ENCODE measurements at regions not wholly inside any gene's neighbourhood (a gene's known extent, or its start where the extent isn't known, plus 50 kb on each side); places are given as distances from the start of the nearest gene placed in this dataset.
"Not testable (repeated sequence)": the region's sequence is repeated elsewhere in the genome, so short reads cannot be mapped to it uniquely, and the experiment has no call there.

DNA sequence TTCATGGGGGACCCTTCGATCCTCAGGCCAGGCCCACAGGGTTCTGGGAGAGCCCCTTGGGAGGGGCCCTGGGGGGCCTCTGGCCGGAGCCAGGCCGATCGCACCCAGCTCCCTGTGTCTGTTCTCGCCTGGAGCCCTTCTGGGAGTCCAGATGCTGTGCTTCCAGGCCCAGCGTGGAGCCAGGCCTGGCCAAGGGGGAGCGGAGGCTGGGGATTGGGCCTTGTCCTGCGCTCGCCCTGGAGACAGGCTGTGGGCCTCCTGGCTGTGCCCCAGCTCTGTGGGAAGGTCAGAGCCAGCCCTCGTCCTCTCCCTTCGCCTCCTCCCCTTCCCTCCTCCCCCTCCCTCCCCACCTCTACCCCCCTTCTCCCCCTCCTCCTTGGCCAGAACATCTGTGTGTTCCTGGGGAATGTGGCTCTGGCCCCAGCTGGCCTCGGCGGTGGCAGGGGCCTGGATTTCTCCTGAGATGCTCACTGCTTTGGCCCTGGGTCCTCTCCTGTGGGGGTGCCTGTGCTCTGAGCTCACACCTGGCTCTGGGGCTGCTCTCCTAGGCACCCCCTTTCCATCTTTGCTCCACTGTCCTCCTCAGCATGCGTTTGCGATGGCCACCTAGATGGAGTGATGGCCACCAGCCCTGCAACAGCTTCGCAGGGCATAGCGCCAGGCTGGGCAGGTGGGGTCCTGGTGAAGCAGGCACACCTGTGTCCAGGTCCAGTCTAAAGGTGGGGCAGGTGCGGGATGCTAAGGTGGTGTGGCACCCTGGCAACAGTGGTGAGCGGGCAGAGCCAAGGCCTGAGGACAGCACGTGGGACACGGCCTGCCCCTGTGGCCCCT is 90.6 kb upstream of the CIBAR2 start:
- peak; percentile 98 for DNase-seq (ENCODE audit: low read depth)

DNA sequence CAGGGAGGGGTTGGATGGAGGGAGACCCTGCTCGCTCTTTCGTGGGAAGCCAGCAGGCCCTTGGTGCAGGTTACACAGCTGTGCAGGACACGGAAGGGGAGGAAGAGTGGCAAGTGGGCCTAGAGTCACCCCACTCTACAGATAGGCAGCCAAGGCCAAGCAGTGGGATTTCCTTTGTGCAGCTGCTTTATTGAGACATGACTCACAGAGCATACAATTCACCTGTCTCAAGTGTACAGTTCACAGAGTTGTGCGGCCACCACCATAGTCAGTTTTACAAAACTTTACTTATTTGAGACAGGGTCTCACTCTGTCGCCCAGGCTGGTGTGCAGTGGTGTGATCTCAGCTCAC is 91.2 kb upstream of the CIBAR2 start:
- no peak for DNase-seq (ENCODE audit: low read depth)

DNA sequence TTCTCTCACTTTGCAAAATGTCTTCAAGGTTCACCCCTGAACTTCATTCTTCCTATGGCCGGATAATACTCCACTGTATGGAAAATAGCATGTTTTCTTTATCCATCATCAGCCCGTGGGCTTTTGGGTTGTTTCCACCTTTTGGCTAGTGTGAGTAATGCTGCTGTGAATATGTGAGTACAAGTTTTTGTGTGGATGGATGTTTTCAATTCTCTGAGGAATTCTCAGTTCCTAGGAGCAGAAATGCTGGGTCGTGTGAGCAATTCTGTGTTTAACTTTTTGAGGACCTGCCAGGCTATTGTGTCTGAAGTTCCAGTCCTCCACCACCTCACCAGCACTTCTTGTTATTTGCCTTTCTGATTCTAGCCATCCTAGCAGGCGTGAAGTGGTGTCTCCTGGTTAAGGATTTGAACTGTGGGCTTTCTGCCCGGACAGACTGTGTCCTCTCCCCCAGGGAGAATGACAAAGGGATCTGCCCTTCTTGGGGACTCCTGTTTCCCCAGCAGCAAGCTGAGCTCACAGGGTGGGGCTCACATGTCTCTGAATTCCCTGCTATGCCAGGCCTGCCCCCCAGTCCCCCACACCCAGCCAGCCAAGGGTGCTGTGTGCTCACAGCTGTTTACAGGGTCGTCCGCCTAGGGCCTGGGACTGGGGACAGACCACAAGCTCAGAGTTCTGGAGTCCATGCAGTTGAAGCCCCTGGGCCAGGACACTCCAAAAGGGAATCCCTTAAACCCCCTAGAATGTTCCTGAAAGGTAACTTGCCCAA is 92.2 kb upstream of the CIBAR2 start:
- peak; percentile 91 for DNase-seq (ENCODE audit: low read depth)

DNA sequence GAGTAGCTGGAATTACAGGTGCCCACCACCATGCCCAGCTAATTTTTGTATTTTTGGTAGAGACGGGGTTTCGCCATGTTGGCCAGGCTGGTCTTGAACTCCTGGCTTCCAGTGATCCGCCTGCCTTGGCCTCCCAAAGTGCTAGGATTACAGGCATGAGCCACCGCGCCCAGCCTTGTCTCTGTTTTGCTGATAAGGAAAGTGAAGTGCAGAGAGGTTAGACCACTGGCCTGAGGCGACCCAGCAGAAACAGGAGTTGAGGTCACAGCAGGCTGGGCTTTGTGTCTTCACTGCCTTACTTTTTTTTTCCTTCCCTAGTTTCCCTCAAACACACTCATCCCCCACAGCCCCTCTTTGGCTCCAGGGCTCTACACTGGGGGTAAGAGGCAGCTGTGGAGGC is 93.0 kb upstream of the CIBAR2 start:
- DNase-seq (ENCODE audit: low read depth) = not testable (repeated sequence)

DNA sequence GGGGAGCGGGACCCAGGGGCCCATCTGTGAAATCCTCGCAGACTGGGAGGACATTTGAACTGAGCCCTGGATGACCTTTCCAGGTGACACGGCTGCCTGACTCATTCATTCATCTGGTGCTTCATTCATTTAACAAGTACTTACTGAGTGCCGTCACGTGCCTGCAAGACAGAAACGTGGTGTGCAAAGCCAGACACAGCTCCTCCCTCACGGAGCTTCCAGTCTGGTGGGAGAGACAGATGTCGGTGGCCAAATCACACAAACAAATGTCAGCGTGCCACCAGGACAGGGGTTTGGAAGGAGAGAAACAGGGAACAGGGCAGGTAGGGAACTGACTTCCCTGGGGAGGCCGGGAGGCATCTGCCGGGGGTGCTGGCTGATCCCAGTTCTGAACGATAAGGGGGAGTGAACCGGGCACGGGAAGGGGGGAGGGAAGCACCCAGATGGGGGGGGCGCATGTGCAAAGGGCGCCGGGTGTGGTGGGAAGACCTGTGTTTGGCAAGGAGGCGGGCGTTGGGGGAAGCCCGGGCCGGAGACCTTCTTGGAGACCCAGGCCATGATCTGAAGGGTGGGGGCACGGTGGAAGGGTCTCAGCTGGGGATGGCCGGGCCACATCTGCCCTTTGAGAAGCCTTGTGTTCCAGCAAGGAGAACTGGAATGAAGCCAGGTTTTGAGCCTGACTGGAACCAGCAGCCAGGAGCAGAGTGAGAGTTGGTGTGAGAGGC is 93.6 kb upstream of the CIBAR2 start:
- no peak for DNase-seq (ENCODE audit: low read depth)

DNA sequence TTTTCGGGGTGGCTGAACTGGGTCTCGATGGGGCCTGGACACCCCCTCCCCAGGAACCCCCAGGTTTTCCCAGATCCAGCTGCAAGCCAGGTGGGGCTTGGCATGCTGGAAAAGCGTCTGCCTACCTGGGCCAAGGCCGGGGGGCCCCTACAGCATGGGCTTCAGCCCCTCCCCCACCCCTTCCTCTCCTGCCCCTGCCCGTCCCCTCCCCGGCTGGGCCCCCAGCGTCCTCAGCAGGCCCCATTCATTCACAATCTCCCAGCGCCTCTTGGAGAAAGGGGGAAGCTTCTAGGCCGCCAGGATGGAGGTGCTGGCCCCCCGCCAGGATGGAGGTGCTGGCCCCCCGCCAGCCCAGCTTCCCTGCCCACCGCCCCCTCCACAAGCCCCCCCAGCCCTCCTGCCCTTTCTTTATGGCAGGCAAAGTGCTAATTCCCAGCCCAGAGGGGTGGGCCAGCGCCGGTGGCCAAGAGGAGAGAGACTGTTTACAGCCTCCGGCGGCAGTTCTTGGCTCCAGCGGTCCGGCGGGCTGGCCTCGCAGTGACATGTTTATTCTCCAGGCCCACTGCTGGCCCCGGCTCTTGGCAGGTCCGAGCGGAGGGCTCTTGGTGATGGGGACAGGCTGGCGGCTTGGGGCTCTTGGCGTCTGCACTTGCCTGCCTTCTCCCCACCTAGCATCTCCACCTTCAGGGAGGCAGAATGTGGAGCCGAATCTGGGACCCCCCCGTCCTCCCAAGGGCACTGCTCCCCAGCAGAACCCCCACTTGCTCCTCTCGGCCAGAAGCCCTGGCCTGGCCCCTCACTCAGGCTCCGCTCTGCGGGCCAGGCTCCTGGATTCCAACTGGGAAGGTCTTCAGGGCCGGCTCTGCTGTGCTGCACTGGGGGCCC is 94.4 kb upstream of the CIBAR2 start:
- DNase-seq (ENCODE audit: low read depth) = no peak

DNA sequence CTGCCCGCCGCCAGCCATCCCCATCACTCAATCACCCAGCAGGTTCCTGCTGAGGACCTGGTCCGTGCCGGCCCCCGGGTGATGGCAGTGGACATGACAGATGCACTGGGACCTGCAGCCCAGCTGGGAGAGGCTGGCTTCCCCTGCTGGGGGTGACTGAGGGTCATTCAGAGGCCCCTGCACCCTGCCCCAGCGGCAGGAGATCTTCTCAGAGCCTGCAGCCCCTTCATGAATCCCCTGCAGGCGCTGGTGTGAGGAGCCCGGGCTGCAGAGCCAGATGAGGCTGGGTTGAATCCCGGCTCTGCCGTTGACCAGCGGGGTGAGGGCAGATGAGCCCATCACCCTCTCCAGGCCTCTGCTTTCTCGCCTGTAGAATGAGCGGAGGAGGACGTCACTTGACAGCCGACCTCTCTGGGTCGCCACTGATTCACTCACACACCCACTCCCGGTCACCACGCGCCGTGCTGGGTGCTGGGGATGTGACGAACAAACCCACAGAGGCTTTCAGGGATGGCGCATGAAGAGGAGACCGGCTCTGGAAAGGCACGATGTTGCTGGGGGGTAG is 95.2 kb upstream of the CIBAR2 start:
- no peak for DNase-seq (ENCODE audit: low read depth)

DNA sequence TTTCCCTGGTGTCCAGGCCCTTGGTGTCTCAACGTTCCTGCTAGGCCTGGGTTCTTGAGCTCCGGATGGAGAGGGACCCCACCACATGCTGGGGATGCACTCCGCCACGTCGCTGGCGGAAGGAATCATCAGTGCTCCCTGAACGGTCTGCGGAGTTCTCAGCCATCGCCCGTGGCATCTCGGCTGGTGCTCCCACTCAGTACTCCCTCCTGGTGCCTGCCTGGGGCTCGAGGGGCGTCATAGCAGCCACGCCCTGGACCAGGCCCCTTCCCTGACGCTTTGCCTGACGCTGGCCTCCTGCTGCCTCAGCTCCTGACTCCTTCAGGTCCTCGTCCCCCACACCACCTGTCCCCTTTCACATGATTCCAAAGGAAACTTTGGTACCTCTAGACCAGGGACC is 95.9 kb upstream of the CIBAR2 start:
- no peak for DNase-seq (ENCODE audit: low read depth)

DNA sequence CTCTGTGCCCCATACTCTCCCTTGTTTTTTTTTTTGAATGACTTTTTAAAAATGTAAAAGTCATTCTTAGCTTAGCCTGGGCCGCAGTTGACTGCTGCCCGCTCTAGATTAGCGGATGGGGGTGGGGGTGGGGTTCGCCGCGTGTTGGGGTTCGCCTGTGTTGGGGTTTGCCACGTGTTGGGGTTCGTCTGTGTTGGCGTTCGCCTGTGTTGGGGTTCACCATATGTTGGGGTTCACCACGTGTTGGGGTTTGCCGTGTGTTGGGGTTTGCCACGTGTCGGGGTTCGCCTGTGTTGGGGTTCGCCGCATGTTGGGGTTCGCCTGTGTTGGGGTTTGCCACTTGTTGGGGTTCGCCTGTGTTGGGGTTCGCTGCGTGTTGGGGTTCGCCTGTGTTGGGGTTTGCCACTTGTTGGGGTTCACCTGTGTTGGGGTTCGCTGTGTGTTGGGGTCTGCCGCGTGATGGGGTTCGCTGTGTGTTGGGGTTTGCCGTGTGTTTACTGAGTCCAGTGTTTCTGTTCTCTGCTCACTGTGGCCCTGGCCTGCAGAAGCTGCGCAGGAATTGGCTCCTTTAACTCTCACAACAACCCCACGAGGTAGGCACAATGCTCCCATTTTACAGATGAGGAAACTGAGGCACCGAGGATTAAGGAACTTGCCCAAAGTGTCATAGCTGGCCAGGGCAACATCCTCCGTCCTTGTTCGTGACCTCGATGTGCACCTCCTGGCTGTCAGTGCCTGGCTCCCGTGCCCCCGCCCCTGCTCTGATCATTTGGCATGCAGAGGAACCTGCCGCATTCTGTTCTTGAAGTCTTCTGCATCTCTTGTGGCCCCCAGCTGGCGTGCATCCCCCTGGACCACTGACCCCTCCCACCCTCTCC is 96.6 kb upstream of the CIBAR2 start:
- DNase-seq (ENCODE audit: low read depth) = no peak

DNA sequence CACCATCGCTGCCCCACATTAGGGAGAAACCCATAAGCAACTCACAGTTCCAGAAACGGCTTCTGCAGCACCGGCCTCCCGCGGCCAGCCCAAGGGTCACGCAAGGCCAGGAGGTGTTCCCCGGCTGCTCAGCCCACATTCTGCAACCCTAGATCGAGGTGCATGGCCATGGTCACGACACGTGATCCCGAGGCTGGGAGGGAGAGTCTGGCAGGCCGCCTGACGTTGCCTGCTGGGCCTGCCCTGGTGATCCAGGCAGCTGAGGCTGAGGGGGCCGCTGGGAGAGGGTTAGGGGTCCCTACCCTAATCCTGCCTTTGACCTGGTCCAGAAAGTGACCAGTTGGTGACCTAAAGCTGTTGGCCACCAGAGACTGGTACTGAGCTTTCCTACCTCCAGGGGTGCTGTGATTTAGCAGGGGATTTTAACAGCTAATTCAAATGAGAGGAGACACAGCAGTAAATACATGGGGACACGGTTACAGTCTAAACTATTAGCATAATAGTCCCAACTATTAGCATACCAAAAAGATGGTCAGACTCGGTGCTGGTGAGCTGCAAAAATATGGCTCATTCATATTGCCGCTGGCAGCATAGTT is 97.4 kb upstream of the CIBAR2 start:
- no peak for DNase-seq (ENCODE audit: low read depth)

DNA sequence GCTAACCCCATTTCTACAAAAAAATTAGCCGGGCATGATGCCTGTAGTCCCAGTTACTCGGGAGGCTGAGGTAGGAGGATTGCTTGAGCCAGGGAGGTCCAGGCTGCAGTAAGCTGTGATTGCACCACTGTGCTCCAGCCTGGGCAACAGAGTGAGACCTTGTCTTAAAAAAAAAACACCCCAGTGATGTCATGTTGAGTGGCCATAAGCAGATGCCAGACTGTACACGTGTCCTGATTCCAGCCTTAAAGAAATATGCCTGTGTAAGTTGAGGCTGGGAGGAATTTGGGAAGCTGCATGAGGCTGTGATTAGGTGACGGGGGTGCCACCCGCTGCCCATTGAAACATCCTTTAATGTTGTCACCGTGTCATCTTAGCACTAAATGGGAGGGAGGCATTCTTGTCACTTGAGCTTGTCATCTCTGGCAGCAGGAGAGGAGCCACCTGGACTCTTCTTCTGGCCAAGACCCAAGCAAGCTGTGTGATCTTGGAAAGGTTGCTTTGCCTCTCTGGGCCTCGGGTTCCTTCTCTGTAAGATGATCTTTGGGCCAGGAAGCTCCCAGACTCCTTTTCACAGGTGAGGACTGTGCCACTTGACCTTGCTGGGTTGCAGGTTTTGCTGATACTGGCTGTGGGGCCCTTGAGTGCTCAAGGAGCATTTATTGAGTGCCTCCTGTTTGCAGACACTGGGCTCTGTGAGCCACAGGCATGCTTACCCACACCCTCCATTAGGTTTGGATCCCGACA is 98.3 kb upstream of the CIBAR2 start:
- DNase-seq (ENCODE audit: low read depth) = peak; percentile 70

DNA sequence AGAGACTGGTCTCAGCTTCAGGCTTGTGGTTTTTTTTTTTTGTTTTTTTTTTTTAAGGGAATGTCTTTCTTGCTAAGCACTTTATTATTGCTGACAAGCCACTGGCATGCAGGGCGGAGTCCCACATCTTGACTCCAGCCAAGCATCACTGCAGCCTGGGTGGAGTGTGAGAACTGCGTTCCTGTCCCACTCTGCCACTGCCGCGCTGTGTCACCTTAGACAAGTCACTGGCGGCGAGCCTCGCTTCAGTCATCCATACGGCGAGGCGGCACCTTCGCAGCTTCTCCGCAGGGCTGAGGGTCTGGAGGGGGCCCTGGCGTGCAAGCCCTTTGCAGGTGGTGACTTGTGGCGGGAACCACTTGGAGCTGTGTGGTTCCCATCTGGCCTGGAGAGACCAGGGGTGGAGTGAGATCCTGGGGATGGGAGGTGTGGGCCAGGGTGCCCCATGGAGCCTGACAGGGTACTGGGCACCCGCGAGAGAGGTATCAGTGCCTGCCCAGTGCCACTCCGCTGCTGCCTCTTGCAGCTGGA is 99.1 kb upstream of the CIBAR2 start:
- peak; percentile 58 for DNase-seq (ENCODE audit: low read depth)

DNA sequence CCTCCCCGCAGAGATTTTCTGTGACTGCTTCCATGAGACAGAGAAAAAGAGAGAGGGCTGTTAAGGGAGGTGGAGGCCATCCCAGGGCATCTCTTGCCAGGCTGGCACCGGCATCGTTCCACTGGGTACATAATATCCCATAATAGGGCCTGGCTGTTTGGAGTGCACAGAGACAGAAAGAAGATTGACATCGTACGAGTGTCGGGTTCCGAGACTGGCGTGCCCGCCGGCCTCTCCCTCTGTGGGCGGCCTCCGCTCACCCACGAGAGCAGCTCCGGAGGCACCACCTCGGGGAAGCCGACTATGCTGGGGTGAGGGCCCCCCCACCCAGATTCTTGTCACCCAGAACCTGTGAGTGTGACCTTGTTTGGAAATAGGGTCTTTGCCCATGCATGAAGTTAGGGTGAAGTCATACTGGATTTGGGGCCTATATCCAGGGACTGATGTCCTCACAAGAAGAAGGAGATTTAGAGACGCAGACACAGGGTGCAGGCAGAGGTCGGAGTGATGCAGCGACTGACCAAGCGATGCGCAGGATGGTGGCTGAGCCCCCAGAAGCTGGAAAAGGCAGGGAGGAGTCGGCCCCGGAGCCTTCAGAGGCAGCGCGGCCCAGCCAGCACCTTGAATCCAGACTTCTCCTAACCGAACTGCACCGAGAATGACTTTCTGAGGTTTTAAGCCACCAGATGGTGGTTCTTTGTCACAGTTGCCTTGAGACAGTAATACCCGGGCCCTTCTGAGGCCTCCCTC is 101.8 kb upstream of the CIBAR2 start:
- DNase-seq (ENCODE audit: low read depth) = no peak

DNA sequence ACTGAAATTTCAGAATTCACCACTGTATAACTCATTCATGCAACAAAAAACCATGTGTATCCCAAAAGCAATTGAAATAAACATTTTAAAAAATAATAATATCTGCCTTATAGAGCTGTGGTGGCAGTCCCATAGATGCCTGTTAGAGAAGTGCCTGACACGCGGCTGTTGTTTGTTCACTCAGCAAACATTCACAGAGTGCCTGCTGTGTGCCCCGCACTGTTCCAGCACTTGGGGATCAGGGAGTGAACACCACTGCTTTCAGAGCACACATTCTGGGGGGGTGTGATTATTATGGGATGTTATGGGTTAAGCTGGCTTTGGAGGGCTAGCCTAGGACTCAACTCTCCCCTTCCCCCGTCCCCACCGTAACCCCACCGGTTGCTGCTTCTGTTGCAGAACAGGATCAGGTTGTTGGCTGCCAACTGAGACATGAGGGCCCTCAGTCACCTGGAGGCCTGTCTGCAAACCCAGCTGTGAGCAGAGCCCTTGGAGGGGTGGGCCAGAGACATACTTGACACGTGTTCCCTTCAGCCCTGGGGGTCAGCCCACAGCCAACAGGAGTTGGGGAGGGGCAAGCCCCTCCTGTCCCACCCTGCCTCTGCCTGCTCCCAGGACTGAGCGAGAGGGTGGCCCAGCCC is 103.3 kb upstream of the CIBAR2 start:
- DNase-seq (ENCODE audit: low read depth) = no peak

DNA sequence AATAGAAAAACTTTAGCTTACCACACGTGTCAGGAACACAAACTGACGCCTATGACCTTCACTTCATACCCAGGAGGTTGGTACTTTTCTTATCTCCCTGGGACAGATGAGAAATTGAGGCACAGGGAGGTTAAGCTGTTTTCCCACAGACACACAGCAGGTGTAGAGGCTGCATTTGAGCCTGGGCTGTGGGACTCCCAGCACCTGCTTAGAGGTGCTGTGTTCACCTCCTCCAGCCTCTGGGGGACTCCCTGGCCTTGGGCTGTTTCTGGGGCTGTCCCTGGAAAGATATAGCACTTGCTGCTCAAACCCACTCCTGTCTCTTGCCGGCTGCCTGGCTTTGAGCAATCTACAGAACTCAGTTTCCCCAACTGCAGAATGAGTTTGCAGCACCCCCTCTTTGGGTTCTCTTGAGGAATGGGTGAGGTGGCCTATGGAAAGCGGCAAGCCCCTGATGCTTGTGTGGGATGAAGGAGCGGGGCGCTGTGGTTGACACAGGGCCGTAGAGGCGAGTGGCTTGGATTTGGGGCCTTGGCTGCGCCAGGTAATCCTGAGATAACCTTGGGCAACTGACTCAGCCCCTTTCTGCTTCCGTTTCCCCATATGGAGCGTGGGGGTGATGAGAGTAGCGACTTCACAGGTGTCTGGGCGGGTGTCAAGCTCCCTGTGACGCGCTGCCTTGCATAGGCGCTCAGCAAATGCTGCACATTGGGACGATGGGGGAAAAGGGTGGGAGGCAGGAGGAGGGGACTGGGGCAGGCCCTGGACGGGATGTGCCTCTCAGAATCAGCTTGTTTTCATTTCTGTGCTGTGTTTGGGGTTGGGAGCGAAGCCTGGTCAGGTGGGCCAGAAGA is 104.5 kb upstream of the CIBAR2 start:
- DNase-seq (ENCODE audit: low read depth) = no peak

DNA sequence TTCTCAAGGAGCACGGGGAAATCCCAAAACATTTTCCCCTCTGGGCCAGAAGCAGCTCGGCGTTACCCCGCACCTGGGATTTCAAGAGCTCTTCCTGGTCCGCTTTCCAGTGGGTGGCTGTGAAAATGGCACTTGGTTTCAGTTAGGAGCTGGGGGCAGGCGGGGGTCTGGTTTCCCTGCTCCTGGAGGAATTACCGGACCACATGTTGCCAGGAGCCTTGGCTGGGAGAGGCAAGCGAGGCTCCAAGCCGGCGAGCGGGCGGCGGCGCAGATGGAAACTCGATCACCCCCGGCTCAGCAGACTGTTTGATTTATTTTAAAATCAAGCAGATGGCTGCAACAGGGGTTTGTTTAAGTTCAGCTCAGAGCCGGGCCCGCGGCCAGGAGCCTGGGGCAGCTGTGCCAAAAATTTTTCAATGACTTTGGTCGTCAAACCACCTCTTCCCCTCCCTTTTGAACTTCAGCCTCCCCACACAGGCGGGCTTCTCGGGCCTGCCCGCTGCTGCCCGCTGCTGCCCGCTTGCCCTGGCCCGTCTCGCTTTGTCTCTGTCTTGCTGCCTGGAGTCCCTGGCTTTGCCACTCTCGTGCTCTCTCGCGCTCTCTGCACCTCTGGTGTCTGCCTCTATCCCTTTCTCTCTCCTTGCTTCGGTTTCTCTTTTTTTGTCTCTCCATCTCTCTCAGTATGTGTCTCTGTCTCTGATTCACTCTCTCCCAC is 108.0 kb upstream of the CIBAR2 start:
- peak; percentile 94 for DNase-seq (ENCODE audit: low read depth)

All from fibroblast of gingiva (primary cell).